Activated T-cell treated with anti-CD3 and anti-CD28 coated beads, Interleukin-2, amount 50 U/mL, for 72 hours (primary cell): ENCODE measurements at regions not wholly inside any gene's neighbourhood (a gene's known extent, or its start where the extent isn't known, plus 50 kb on each side); places are given as distances from the start of the nearest gene placed in this dataset.
"Not testable (repeated sequence)": the region's sequence is repeated elsewhere in the genome, so short reads cannot be mapped to it uniquely, and the experiment has no call there.

Experiments used
- ATAC-seq, 2 donors: fragments of 150-1000 bp; cut with Tn5 transposase; replicated peaks in 1 of 2; 2 replicates each; pipeline ENCODE4 v1.10.0; 2021; ENCODE audit warnings: moderate library complexity in 2 of 2, mild to moderate bottlenecking in 1 of 2
- DNase-seq, 2 donors: peaks; one replicate each; pipeline ENCODE4 v3.0.0; 2021 to 2022; ENCODE audit warnings: mixed read lengths in 1 of 2
- H3K27ac Mint-ChIP-seq: one replicate; pipeline ENCODE4 v1.8.0; 2022; ENCODE audit warnings: mild to moderate bottlenecking, moderate library complexity, mixed read lengths
- H3K27me3 Mint-ChIP-seq: one replicate; pipeline ENCODE4 v1.8.0; 2022; ENCODE audit warnings: low read depth, mixed read lengths
- H3K36me3 Mint-ChIP-seq, 2 donors: one replicate each; pipeline ENCODE4 v1.8.0; 2022; ENCODE audit warnings: mixed read lengths in 2 of 2, mild to moderate bottlenecking in 1 of 2; ENCODE audit not compliant: insufficient read depth in 2 of 2
- H3K4me1 Mint-ChIP-seq: one replicate; pipeline ENCODE4 v1.8.0; 2022; ENCODE audit warnings: low read depth, mixed read lengths
- H3K4me3 Mint-ChIP-seq, 2 donors: one replicate each; pipeline ENCODE4 v1.8.0; 2022; ENCODE audit warnings: mild to moderate bottlenecking in 2 of 2, mixed read lengths in 2 of 2, moderate library complexity in 2 of 2
- H3K9me3 Mint-ChIP-seq, 2 donors: one replicate each; pipeline ENCODE4 v1.8.0; 2022; ENCODE audit warnings: mixed read lengths in 2 of 2

DNA sequence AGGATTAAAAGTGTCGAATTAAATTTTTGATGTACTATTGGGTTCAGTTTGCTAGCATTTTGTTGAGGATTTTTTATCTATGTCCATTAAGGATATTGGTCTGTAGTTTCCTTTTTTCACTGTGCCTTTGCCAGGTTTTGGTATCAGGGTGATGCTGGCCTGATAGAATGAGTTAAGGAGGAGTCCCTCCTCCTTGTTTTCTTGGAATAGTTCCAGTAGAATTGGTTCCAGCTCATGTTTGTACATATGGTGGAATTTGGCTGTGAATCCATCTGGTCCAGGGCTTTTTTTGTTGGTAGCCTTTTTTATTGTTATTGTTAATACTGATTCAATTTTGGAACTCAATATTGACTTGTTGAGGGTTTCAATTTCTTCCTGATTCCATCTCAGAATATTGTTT, 141.8 kb downstream of the SIM1 start:
- no peak for DNase-seq
- Mint-ChIP-seq H3K27ac (no peak overlapping the region), H3K36me3 (no peaks in the 10 kb centered on the region), H3K9me3 (peaks cover 3% of the 10 kb centered on the region in 2 donors), H3K27me3 (no peaks in the 10 kb centered on the region), H3K4me1 (no peaks in the 10 kb centered on the region), H3K4me3 (no peak overlapping the region)
- ATAC-seq: no peak

DNA sequence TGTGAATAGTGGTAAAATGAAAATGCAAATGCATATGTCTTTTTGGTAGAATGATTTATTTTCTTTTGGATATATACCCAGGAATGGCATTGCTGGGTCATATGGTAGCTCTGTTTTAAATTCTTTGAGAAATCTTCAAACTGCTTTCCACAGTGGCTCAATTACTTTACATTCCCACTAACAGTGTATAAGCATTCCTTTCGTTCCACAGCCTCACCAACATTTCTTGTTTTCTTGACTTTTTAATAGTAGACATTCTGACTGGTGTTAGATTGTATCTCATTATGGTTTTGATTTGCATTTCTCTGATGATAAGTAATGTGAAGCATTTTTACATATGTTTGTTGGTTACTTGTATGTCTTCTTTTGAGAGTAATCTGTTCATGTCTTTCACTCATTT, 144.0 kb downstream of the SIM1 start:
- no peaks in the 10 kb centered on the region for H3K36me3 Mint-ChIP-seq
- no peak overlapping the region for H3K27ac Mint-ChIP-seq
- H3K4me1 Mint-ChIP-seq: no peaks in the 10 kb centered on the region
- no peak overlapping the region for H3K4me3 Mint-ChIP-seq
- H3K27me3 Mint-ChIP-seq: no peaks in the 10 kb centered on the region
- ATAC-seq (no peak), DNase-seq (no peak)
- peaks cover 3% of the 10 kb centered on the region in 2 donors for H3K9me3 Mint-ChIP-seq

DNA sequence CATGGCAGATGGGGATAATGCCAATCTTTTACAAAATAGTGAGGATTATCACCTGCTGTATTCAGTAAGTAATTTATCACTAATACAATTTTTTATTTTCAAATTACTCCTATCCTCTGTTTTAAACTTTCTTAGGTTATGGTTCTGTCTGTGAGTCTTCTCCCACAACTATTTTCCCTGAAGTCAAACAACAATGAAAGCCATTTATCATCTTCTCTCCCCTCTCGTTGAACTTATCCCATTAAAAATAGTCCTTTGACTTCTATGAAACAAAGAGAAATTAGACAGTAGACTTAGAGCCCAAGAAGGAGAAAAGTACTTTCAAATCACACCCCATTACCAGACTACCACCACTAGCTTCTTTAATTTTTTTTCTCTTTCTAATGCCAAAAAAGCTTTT, 147.7 kb downstream of the SIM1 start:
- DNase-seq (no peak), ATAC-seq (no peak)
- H3K4me1 Mint-ChIP-seq: no peaks in the 10 kb centered on the region
- no peak overlapping the region for H3K27ac Mint-ChIP-seq
- no peaks in the 10 kb centered on the region for H3K36me3 Mint-ChIP-seq
- no peaks in the 10 kb centered on the region for H3K27me3 Mint-ChIP-seq
- no peak overlapping the region for H3K4me3 Mint-ChIP-seq
- peaks cover 3% of the 10 kb centered on the region in 2 donors for H3K9me3 Mint-ChIP-seq

DNA sequence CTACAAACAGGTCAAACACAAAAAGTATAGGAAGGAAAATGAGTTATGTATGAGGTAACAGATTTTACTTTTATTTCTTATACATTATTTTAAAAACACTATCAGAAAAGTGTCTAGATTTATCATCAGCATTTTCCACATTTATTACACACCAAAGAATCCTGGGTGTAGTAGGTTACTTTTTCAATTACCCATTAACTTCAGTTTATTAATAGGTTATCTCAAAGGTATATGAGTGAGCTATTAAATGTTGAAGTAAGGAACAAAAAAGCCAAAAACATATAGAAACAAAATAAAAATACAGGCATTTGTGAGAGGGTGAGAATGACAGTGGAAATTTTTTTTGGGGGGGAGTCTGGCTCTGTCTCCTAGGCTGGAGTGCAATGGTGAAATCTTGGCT, 150.5 kb downstream of the SIM1 start:
- Mint-ChIP-seq H3K27me3 (no peaks in the 10 kb centered on the region), H3K4me3 (no peak overlapping the region), H3K4me1 (no peaks in the 10 kb centered on the region), H3K27ac (no peak overlapping the region), H3K9me3 (no peaks in the 10 kb centered on the region), H3K36me3 (no peaks in the 10 kb centered on the region)
- ATAC-seq: no peak
- no peak for DNase-seq

DNA sequence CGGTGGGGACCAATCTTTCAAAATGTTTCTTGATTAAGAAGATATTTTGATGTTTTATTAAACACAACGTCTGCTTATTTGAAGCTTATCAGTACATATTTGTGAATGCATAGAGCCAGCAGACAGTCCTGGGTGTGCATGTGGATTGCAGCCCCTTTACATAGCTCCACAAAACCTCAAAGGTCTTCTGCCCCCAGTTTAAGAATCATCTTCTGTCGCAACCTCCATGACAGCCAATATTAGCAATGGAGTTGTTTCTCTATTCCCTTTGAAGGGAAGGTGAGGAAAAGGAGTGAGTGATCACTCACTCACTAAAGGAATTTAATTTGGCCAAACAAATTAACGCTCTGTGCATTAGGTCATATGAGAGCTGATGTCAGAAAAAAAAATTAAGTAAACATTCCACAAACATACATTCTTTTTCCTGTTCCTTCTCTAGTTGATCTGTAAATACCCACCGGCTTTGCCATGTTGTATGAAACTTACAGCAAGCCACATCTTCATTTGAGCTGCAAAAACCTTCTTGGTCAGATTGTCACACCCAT, 152.9 kb downstream of the SIM1 start:
- DNase-seq (no peak), ATAC-seq (no peak)
- Mint-ChIP-seq H3K4me1 (no peaks in the 10 kb centered on the region), H3K9me3 (no peaks in the 10 kb centered on the region), H3K36me3 (no peaks in the 10 kb centered on the region), H3K27ac (no peak overlapping the region), H3K27me3 (no peaks in the 10 kb centered on the region), H3K4me3 (no peak overlapping the region)

DNA sequence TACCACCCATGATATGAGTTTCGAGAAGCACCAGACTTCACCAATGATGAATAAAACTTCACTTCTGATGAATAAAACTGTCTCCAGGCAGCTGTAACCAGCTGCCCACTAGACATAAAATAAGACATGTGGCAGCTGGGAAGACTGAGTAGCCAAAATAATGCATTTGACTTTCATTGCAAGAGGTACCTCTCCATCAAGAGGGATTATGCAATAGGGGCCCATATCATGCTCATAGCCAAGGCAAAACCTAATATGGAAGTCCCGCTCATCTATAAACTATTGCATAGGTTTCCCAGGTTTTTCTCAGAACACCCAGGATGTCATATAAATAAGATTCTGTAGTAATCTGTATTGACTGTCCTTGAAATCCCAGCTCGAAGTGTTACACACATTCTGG, 155.5 kb downstream of the SIM1 start:
- no peaks in the 10 kb centered on the region for H3K4me1 Mint-ChIP-seq
- no peaks in the 10 kb centered on the region for H3K27me3 Mint-ChIP-seq
- no peaks in the 10 kb centered on the region for H3K36me3 Mint-ChIP-seq
- no peak overlapping the region for H3K27ac Mint-ChIP-seq
- DNase-seq (no peak), ATAC-seq (no peak)
- no peak overlapping the region for H3K4me3 Mint-ChIP-seq
- H3K9me3 Mint-ChIP-seq: no peaks in the 10 kb centered on the region

DNA sequence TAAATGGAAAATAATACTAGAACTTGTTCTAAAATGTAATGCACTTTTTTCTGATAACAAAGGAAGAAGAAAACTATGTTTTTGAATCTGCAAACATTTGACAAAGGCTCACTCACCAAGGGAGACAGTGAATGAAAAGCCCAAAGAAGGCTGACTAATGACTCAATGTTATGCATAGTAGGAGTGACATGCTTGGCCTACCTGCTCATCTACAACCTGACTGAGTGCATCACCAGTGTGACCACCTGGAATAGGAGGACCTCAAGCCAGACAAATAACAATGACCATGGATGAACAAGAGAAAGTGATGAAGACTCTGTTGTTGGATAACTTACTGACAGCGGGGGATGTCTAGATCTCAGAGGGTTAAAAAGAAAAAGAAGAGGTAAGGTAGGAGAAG, 157.2 kb downstream of the SIM1 start:
- ATAC-seq: no peak
- H3K36me3 Mint-ChIP-seq: no peaks in the 10 kb centered on the region
- DNase-seq: no peak
- no peak overlapping the region for H3K4me3 Mint-ChIP-seq
- H3K9me3 Mint-ChIP-seq: no peaks in the 10 kb centered on the region
- H3K4me1 Mint-ChIP-seq: no peaks in the 10 kb centered on the region
- H3K27ac Mint-ChIP-seq: no peak overlapping the region
- H3K27me3 Mint-ChIP-seq: no peaks in the 10 kb centered on the region

DNA sequence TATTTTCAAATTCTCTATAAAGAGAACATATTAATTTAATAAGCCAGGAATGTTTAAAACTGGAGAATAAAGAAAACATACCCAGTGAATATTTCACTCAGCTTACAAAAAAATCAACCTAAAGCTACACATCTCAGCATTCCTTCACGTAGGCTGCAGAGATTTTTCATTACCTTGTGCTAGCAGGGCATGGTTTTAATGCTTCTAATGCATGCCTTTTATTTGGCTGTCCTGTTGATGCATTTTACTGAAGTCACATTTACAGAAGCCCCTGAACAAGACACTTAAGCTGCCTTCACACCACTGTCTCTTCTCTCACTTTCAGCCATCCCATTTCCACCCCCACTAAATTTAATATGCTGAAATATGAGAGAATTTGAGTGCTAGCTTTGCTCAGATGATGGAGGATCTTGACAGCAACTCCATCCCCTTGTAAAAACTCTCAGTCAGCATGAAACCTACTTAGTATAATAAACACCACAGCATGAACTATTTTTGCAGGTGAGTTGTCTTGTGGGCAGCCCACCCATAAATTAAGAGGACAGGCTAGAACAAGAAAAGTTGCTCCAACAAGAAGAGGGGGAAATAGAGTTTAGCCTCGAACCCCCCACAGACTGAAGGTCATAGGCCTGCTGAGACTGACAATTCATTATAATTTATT, 159.4 kb downstream of the SIM1 start:
- ATAC-seq: no peak
- no peaks in the 10 kb centered on the region for H3K27me3 Mint-ChIP-seq

DNA sequence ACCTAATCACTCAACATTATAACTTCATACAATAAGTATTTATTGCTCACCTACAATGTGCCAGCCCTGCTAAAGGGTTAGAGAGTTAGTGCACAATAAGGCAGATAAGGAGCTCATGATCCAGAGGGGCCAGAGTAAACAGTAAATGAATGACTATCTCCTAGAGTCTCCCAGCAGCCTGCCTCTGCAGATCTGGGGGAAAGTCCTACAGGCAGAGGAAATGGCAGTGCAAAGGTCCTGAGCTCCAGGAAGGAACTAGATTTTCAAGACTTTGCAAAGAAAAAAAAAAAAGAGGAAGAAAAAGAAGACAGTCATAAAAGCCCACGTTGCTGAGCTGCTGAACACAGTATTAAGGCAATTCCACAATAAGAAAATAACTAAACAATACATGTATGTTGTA, 160.1 kb downstream of the SIM1 start:
- H3K9me3 Mint-ChIP-seq: no peaks in the 10 kb centered on the region
- no peaks in the 10 kb centered on the region for H3K36me3 Mint-ChIP-seq
- no peaks in the 10 kb centered on the region for H3K27me3 Mint-ChIP-seq
- DNase-seq (no peak), ATAC-seq (no peak)
- H3K27ac Mint-ChIP-seq: no peak overlapping the region
- H3K4me3 Mint-ChIP-seq: no peak overlapping the region
- H3K4me1 Mint-ChIP-seq: no peaks in the 10 kb centered on the region

More for the DNA sequence above, 159.4 kb downstream of the SIM1 start:
- H3K27ac Mint-ChIP-seq: no peak overlapping the region
- no peak for DNase-seq
- no peaks in the 10 kb centered on the region for H3K36me3 Mint-ChIP-seq
- no peaks in the 10 kb centered on the region for H3K4me1 Mint-ChIP-seq
- H3K4me3 Mint-ChIP-seq: no peak overlapping the region
- H3K9me3 Mint-ChIP-seq: no peaks in the 10 kb centered on the region

DNA sequence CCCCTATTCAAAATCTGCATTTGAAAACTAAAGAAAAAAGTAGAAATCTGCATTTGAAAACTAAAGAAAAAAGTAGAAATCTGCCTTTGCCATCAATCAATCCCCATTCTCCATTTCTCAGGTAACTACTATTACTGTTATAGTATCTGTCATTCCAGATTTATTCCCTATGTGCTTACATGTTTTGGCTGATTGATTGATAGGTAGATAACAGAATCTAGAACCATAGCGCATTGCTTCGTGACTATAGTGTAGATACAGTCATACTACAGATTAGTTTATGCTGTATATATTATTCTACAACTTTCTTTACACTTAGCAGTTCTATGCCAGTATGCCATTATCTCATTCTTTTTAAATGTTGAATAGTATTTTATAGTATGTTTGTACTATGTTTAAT, 163.0 kb downstream of the SIM1 start:
- Mint-ChIP-seq H3K27ac (no peak overlapping the region), H3K27me3 (no peaks in the 10 kb centered on the region), H3K9me3 (no peaks in the 10 kb centered on the region), H3K4me1 (no peaks in the 10 kb centered on the region), H3K36me3 (no peaks in the 10 kb centered on the region), H3K4me3 (no peak overlapping the region)
- no peak for ATAC-seq
- DNase-seq: no peak

DNA sequence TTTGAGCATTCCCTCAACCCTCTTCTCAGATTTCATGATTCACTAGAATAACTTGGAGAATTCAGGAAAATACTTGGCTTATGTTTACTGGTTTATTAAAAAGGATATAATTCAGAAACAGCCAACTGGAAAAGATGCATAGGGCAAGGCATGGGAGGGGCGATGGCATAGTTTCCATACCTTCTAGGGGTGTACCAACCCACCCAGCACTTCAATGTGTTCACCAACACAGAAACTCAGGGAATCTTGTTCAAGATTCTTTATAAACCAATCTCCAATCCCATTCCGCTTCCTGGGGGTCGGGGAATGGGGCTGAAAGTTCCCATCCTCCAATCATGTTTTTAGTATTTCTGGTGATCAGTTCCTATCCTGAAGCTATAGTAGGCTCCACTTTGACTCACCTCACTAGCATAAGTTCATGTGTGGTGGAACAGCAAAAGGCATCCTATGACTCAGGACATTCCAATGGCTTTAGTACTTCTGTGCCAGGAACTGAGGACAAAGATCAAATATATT, 164.4 kb downstream of the SIM1 start:
- ATAC-seq: no peak
- no peaks in the 10 kb centered on the region for H3K9me3 Mint-ChIP-seq

DNA sequence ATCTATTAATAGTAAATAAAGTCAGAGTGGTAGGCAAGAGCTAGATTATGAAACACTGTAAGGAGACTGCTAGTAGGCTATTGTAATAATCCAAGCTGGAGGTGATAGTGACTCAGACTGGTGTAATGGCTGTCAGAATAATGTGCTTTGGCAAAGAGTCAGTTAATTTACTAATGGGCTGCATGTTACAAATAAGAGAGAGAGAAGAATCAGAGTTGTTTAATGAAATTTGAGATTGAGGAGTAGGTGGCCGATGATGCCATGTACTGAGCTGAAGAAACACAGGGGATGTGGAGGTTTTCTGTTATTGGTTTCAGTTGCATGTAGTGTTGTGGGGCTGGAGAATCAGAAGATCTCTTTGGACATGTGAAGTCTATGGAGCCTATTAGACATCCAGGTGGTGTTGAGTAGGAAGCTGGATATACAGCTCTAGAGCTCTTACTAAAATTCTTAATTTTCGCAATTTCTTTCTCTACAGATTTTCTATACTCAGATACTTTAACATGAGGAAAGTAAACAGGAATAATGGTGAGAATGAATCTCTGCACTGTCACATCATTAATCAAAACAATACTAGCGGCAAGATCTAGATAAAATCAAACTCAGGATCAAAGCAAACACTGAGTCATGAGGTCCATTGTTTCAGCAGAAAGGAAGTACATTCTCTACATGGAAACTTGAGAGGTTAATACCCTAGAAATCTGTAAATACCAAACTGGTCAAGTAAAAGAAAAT, 167.7 kb downstream of the SIM1 start:
- no peak overlapping the region for H3K27ac Mint-ChIP-seq
- DNase-seq: no peak
- no peaks in the 10 kb centered on the region for H3K9me3 Mint-ChIP-seq
- no peak for ATAC-seq
- H3K4me1 Mint-ChIP-seq: no peaks in the 10 kb centered on the region
- H3K36me3 Mint-ChIP-seq: no peaks in the 10 kb centered on the region
- H3K4me3 Mint-ChIP-seq: no peak overlapping the region
- H3K27me3 Mint-ChIP-seq: peaks cover 9% of the 10 kb centered on the region

More for the DNA sequence above, 164.4 kb downstream of the SIM1 start:
- H3K4me1 Mint-ChIP-seq: no peaks in the 10 kb centered on the region
- H3K27ac Mint-ChIP-seq: no peak overlapping the region
- no peaks in the 10 kb centered on the region for H3K27me3 Mint-ChIP-seq
- no peak overlapping the region for H3K4me3 Mint-ChIP-seq
- DNase-seq: no peak
- no peaks in the 10 kb centered on the region for H3K36me3 Mint-ChIP-seq

DNA sequence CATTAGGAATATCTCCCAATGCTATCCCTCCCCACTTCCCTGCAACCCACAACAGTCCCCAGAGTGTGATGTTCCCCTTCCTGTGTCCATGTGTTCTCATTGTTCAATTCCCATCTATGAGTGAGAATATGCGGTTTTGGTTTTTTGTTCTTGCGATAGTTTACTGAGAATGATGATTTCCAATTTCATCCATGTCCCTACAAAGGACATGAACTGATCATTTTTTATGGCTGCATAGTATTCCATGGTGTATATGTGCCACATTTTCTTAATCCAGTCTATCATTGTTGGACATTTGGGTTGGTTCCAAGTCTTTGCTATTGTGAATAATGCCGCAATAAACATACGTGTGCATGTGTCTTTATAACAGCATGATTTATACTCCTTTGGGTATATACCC, 169.5 kb downstream of the SIM1 start:
- not testable (repeated sequence) for H3K27ac Mint-ChIP-seq, DNase-seq, H3K9me3 Mint-ChIP-seq, H3K4me1 Mint-ChIP-seq, H3K4me3 Mint-ChIP-seq, ATAC-seq, H3K36me3 Mint-ChIP-seq
- H3K27me3 Mint-ChIP-seq: peaks cover 11% of the 10 kb centered on the region
